ENCODE measurements at regions not wholly inside any gene's neighbourhood (a gene's known extent, or its start where the extent isn't known, plus 50 kb on each side); places are given as distances from the start of the nearest gene placed in this dataset.

- TF ChIP-seq REST (IDR thresholded peaks at IDR 0.05; ENCODE audit: low read depth, low read length) = no peak
Observed at GRCh38 chr6:112413780-112414179, 66.7 kb downstream of the RFPL4B start (continued).

GRCh38 chr6:112415366-112415765 lies 68.2 kb downstream of the RFPL4B start:
- Histone ChIP-seq H3K9me3 (peaks cover 7% of the 10 kb centered on the region; the same call in 1 of the 2 replicates), H3K9me2 (no peaks in the 10 kb centered on the region), H2AFZ (ENCODE audit: low read depth) (no peak overlapping the region), H3K36me3 (replicated peaks in 1 of 2; ENCODE audit: control insufficient read depth in 1 of 2, insufficient read depth in 2 of 2, low read length in 1 of 2) (no peaks in the 10 kb centered on the region), H3K27ac (ENCODE audit: low read depth in 2 of 2, low read length in 1 of 2) (no peak overlapping the region), H3K4me1 (ENCODE audit: control insufficient read depth in 1 of 2, insufficient read depth in 2 of 2, low read depth in 1 of 2, low read length in 1 of 2) (no peaks in the 10 kb centered on the region; a peak in 1 of 4 replicates), H3F3A (replicated peaks; ENCODE audit: insufficient read depth) (no peaks in the 10 kb centered on the region), H3K9ac (no peak overlapping the region), H3K4me2 (no peak overlapping the region), H3K79me2 (ENCODE audit: insufficient read depth) (no peaks in the 10 kb centered on the region), H3K4me3 (ENCODE audit: low read depth in 2 of 2, low read length in 1 of 2) (no peak overlapping the region), H3K27me3 (ENCODE audit: insufficient read depth) (no peaks in the 10 kb centered on the region), H4K20me1 (ENCODE audit: insufficient read depth) (no peaks in the 10 kb centered on the region)
- DNase-seq = no peak
- POLR2A ChIA-PET = no interaction called here
- WGBS (ENCODE audit: low lambda C conversion rate) = 63% methylated on average over 2 of the region's 2 CpGs
- CTCF ChIA-PET = no interaction called here
- no peak for TF ChIP-seq TAF1 (IDR thresholded peaks at IDR 0.05; ENCODE audit: borderline replicate concordance, low read depth, low read length)
- TF ChIP-seq RAD21 (IDR thresholded peaks at IDR 0.05; ENCODE audit: low read length) = no peak
- TF ChIP-seq EP300 (IDR thresholded peaks at IDR 0.05; ENCODE audit: borderline replicate concordance in 1 of 2, low read depth in 1 of 2, low read length in 1 of 2) = no peak
- no peak for TF ChIP-seq PBX3 (IDR thresholded peaks at IDR 0.05)
- TF ChIP-seq TCF12 (IDR thresholded peaks at IDR 0.05) = no peak
- TF ChIP-seq CHD2 (IDR thresholded peaks at IDR 0.05; ENCODE audit: low read length, partially characterized antibody) = no peak
- no peak for TF ChIP-seq FOXJ3 (CRISPR knock-in tag; IDR thresholded peaks at IDR 0.05)
- no peak for TF ChIP-seq GABPA (IDR thresholded peaks at IDR 0.05; ENCODE audit: low read depth)
- TF ChIP-seq POLR2AphosphoS5 (IDR thresholded peaks at IDR 0.05; ENCODE audit: low read depth, low read length) = no peak
- no peak for TF ChIP-seq MAX (IDR thresholded peaks at IDR 0.05; ENCODE audit: low read depth)
- TF ChIP-seq ZBTB33 (IDR thresholded peaks at IDR 0.05; ENCODE audit: borderline replicate concordance, low read depth) = no peak
- TF ChIP-seq TEAD4 (IDR thresholded peaks at IDR 0.05; ENCODE audit: borderline replicate concordance, insufficient read depth) = no peak
- no peak for TF ChIP-seq IRF3 (IDR thresholded peaks at IDR 0.05; ENCODE audit: low read depth, low read length)
- TF ChIP-seq MXI1 (IDR thresholded peaks at IDR 0.05; ENCODE audit: low read depth, low read length) = no peak
- no peak for TF ChIP-seq MEF2A (IDR thresholded peaks at IDR 0.05; ENCODE audit: borderline replicate concordance, low read depth)
- no peak for TF ChIP-seq JUND (IDR thresholded peaks at IDR 0.05)
- no peak for TF ChIP-seq EZH2phosphoT487 (IDR thresholded peaks at IDR 0.05; ENCODE audit: borderline replicate concordance, low read depth)

Data from SK-N-SH (cell line).